GM19395 (cell line): ENCODE measurements at regions not wholly inside any gene's neighbourhood (a gene's known extent, or its start where the extent isn't known, plus 50 kb on each side); places are given as distances from the start of the nearest gene placed in this dataset.

ENCODE experiments used
- ATAC-seq: cut with Tn5 transposase; IDR thresholded peaks from one replicate; pipeline ENCODE4 v1.9.1; 2021; ENCODE audit warnings: mild to moderate bottlenecking, moderate library complexity; ENCODE audit not compliant: unreplicated experiment

DNA sequence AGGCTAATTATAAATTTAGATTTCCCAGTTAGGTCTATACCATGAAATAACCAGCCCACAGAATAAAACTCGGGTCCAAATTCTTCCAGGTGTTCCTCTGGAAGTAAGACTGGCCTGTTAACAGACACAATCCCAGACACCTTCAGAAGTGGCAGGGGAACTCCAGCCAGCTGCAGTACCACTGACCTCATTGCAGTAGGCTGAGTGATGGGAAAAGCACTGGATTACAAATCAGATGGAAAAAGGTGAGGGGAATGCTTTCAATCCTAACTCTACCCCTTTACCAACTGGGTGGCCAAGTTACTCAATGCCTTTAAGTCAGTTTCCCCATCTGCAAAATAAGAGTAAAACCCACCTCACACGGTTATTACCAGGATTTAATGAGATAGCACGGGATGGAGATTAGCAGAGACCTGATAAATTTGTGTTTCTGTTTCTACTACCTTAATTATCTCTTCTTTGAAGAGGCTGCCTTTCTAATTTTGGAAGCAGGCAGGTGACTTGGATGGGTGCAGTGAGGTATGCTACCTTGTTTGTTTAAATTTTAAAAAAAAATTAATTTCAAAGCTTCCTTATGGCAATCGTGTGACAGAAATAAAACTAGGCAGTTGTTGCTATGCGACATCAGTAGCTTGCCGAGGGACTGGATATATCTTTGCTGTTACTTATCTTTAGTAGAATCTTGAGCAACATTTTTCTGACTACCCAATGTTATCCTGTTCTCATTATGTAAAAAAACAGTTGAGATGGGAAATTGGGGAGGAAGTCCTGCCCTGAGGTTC lies 167.3 kb upstream of the GRIN2B start:
- no peak for ATAC-seq

- ATAC-seq: peak; percentile 25
Measured at GRCh38 chr12:14153803-14154202, 172.4 kb upstream of the GRIN2B start.

DNA sequence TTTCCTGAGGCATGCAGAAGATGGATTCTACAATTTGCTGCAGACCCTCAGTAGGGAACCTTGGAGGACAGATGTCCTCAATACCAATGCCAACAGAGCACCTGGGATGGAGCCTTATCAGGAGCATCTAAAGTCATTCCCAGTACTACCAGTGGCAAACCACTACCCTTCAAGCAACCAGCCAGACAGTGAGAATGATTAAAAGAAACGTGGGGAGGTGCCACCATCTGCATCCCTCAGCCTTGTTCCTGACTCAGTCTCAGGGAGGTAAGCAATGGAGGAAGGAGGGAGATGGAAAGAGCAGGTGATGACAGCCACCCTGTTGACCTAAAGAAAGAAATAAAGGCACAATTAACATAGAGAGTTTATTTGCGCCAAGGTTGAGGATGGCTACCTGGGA lies 175.2 kb upstream of the GRIN2B start:
- ATAC-seq: peak; percentile 12

DNA sequence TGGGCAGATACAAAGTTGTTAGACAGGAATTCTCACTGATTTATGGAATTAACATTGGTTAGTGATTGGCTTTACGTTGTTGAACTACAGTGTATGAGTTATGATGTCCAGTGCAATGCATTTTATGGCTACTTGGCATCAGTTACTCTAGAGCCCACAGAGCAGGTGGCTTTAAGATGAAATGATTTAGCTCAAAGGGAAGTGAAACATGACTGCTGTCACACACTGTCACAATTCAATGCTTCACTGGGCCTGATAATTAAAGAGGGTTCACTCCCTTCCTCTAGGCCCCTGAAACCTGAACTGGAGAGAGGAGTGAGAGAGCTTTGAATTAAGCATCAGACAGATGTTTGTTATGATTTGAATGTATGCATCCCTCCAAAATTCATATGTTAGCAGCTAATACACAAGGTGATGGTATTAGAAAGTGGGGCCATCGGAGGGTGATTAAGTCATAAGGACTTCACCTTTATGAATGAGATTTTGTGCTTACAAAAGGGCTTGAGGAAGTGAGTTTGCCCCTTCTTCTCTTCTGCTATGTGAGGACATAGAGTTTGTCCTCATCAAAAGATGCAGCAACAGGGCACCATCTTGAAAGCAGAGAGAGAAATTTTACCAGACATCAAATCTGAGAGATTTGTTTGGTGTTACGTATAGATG lies 175.8 kb upstream of the GRIN2B start:
- peak; percentile 98 for ATAC-seq

- ATAC-seq: no peak
Measured at GRCh38 chr12:14164266-14164665, 182.9 kb upstream of the GRIN2B start.

- peak; percentile 43 for ATAC-seq
Measured at GRCh38 chr12:14167005-14167628, 185.7 kb upstream of the GRIN2B start.

DNA sequence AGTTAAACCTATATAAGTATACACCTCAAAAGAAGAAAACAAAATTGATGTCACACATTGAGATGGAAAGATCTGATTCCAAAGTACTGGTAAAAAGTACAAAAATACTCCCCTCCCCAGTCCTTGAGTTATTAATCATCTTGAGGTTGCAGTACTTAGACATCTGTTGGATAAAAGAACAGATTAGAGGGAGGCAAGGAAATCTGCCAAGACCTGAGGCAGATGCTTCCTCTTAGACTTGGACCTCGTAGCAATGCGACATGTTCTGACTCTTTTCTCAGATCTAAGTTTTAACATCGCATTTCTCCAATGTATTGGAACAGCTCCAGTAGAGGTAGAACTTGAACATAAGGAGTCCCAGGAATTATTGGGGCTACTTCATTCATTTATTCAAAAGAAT lies 187.9 kb upstream of the GRIN2B start:
- ATAC-seq: no peak

GRCh38 chr12:14171106-14171505 lies 189.7 kb upstream of the GRIN2B start:
- peak; percentile 91 for ATAC-seq

DNA sequence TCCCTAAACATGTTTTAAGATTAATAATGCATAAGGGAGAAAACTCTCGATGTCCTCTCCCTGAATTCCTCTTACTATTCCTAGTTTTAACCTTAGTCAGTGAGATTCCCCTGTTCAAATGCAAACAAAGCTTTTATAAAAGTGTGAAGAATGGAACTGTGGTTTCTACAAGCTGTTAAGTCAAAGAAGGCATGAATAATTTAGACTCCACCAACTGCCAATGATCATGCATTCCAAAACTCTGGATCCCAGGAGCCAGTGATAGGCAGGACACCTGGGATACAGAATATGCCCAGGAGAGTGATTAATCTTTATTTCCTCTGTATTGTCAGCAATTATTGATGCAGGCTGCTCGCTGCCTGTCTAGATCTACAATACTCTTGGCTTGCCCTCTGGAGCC lies 190.3 kb upstream of the ATF7IP start:
- ATAC-seq: no peak

DNA sequence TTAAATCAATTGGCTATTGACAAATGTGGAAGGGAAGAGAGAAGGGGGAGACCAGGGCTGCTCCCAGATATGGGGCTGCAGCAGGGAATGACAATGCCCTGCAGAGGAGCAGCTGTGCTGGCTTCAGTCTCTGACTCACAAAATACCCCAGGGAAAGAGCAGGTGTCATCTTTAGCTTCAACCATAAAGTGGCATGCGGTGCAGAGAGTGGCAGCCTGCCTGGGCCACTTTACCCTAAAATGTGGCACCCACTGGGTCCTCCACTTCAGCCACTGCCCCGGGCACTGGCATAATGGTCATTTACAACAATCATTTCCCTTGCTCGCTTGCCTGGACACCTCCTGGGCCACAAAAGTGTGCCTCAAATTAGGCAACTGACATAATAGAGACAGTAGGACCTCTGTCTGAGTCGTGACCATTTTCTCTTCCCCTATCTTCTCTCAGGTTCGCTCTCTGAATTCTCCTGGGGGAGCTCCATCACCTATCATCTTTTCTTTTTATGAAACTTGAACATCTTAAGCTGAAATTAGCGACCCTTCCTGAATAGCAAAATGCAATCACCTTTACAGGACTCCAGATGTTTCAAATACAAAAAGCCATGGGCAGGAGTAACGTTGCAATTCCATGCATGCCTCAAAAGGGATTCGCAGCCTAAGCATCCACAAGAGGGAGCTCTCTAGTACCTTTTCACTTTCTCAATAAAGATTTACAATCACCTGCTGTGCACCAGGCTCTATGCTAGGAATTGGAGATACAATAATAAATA lies 179.9 kb upstream of the ATF7IP start:
- peak; percentile 92 for ATAC-seq

DNA sequence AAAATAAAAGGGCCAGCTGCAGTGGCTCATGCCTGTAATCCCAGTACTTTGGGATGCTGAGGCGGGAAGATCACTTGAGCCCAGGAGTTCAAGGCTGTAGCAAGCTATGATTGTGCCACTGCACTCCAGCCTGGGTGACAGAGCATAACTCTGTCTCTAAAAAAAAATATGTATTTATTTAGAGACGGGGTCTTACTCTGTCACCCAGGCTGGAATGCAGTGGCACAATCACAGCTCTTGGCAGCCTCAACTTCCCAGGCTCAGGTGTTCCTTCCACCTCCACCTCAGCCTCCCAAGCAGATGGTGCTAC lies 179.3 kb upstream of the ATF7IP start:
- peak; percentile 19 for ATAC-seq

DNA sequence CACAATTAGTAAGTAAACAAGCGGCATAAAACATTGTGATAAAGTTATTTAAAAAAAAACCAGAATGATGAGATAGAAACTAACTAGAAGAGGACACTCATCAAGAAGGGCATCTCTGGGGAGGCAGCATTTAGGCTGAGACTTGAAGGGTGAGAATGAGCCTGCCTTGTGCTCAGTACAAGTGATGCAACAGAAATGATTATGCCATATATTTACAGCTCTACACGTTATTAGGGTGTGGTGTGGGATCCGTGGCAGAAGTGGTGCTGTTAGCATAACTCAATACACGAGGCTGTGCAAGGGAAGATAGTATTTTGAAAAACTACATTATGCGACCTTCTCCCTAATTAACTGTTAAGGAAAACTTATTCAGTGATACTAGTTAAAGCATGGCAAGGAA lies 178.5 kb upstream of the ATF7IP start:
- ATAC-seq: no peak

DNA sequence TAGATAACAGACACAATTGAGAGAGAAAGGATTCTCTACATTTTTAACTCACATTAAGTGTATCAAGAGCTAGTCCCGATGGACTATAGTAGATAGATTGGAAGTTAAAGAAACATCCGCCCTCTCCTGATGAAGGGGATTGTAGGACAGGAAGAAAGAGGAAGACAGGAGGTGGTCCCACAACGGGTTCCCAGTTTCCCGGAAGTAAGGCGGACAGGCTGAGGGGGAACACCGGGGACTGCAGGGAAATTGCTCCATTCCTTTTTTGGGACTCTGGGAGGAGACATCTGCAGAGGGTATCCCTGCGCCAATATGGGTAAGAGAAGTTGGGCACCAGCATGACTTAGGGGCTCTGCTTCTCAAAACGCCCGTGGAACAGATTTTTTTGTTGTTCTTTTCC lies 177.5 kb upstream of the ATF7IP start:
- no peak for ATAC-seq

GRCh38 chr12:14188744-14189143 lies 176.7 kb upstream of the ATF7IP start:
- ATAC-seq: no peak

DNA sequence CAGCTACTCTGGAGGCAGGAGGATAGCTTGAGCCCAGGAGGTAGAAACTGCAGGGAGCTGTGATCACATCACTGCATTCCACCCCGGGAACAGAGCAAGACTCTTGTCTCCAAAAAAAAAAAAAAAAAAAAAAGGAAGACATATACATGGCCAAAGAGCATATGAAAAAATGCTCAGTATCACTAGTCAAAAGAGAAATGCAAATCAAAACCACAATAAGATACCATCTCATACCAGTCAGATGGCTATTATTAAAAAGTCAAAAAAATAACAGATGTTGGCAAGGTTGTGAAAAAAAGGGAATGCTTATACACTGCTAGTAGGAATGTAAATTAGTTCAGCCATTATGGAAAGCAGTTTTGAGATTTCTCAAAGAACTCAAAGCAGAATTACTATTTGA lies 174.8 kb upstream of the ATF7IP start:
- no peak for ATAC-seq

DNA sequence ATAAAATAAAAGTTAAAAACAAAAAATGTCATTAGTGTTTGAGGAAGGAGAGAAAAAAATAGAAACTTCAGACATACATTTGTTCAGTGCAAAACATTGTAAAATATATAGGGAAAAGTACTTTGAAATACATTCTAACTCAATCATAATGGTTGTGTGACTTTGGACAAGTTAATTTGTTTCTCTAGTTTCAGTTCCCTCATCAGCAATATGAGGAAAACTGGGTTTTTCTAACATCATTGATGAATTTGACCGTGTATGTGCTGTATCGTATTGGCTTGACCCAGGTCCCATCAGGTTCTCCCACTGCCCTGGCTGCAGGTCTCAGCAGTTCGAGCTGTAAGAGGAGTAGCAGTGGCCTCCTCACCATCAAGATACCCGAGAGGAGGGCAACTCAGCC lies 173.9 kb upstream of the ATF7IP start:
- no peak for ATAC-seq

GRCh38 chr12:14193639-14194038 lies 171.8 kb upstream of the ATF7IP start:
- no peak for ATAC-seq

- ATAC-seq: no peak
Measured at GRCh38 chr12:14194572-14194971, 170.9 kb upstream of the ATF7IP start.

- no peak for ATAC-seq
Measured at GRCh38 chr12:14199455-14200198, 165.9 kb upstream of the ATF7IP start.

GRCh38 chr12:14200598-14200997 lies 164.9 kb upstream of the ATF7IP start:
- no peak for ATAC-seq

- ATAC-seq: no peak
Measured at GRCh38 chr12:14201291-14201690, 164.2 kb upstream of the ATF7IP start.
